PFSK-1 (cell line): ENCODE measurements at regions not wholly inside any gene's neighbourhood (a gene's known extent, or its start where the extent isn't known, plus 50 kb on each side); places are given as distances from the start of the nearest gene placed in this dataset.

Source experiments
- FOXP2 ChIP-seq: optimal IDR thresholded peaks from 2 replicates; pipeline ENCODE3; 2011; ENCODE audit warnings: borderline replicate concordance, control low read depth, inconsistent platforms; ENCODE audit not compliant: insufficient read depth; ENCODE audit errors: extremely low read length, extremely low read depth
- POLR2AphosphoS5 ChIP-seq: IDR thresholded peaks from 2 replicates; pipeline ENCODE4 v1.6.1; 2012; ENCODE audit warnings: low read depth, mild to moderate bottlenecking, control low read depth, low read length, moderate library complexity
- REST ChIP-seq, 2 experiments: IDR thresholded peaks; 2 replicates each; pipeline versions ENCODE4 v1.6.1 to v1.8.0; 2011 to 2012; ENCODE audit warnings: low read depth in 2 of 2, low read length in 2 of 2, control low read depth in 1 of 2, inconsistent platforms in 1 of 2, mild to moderate bottlenecking in 1 of 2, moderate library complexity in 1 of 2; ENCODE audit not compliant: insufficient read depth in 1 of 2
- SIN3A ChIP-seq: IDR thresholded peaks from 2 replicates; pipeline ENCODE4 v1.6.1; 2012; ENCODE audit warnings: mild to moderate bottlenecking, low read length, moderate library complexity, borderline replicate concordance; ENCODE audit not compliant: insufficient read depth
- TAF1 ChIP-seq: IDR thresholded peaks from 2 replicates; pipeline ENCODE4 v1.6.1; 2012; ENCODE audit warnings: low read length, control low read depth, borderline replicate concordance; ENCODE audit not compliant: insufficient read depth

GRCh38 chr15:29534378-29534777, 264.8 kb upstream of the NSMCE3 start:
- TF ChIP-seq SIN3A (no peak), TAF1 (no peak), REST (IDR thresholded peaks at IDR 0.05; ENCODE audit: insufficient read depth in 1 of 2, low read depth in 2 of 2, low read length in 2 of 2) (no peak), POLR2AphosphoS5 (no peak), FOXP2 (no peak)

DNA sequence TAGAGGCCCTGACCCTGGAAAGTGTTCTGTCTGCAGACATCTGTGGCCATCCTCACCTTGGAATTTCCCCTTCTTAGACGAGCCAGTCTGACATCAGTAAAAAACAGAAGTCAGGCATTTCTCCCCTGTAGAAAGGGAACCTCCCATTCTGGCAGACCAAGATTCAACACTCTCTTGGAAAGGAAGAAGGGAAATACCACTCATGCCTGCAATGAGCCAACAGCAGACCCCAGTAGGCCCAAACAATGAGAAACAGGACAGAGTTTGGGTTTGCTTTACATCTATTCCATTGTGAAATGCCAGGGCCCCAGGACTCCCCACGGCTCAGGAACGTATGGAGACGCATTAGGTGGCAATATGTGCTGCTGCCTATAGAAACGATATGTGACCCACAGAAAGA, 264.0 kb upstream of the NSMCE3 start:
- TF ChIP-seq POLR2AphosphoS5 (no peak), SIN3A (no peak), TAF1 (no peak), FOXP2 (no peak), REST (IDR thresholded peaks at IDR 0.05; ENCODE audit: insufficient read depth in 1 of 2, low read depth in 2 of 2, low read length in 2 of 2) (no peak)

GRCh38 chr15:29532296-29532695, 262.7 kb upstream of the NSMCE3 start:
- TF ChIP-seq SIN3A (no peak), FOXP2 (no peak), TAF1 (no peak), REST (IDR thresholded peaks at IDR 0.05; ENCODE audit: insufficient read depth in 1 of 2, low read depth in 2 of 2, low read length in 2 of 2) (no peak), POLR2AphosphoS5 (no peak)

DNA sequence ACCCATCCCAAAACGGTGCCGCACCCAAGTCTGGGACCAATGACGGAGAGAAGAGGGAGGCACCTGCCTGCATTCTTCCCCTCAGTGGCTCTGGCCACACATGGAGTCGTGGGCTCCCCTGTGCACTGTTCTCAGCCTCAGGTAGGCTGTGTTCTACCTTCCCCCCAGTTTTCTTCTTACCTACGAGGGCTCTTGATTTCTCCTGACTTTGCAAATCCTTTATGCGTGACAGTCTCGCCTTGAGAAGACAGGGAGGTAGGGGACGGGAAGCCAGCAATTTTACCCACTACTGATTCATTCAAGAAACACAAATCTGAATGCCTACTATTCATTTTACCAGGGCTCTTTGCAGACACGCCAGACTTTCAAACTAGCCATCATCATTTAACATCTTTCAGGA, 261.3 kb upstream of the NSMCE3 start:
- TF ChIP-seq FOXP2: no peak
- TF ChIP-seq SIN3A: no peak
- TF ChIP-seq TAF1: no peak
- TF ChIP-seq POLR2AphosphoS5: no peak
- TF ChIP-seq REST (IDR thresholded peaks at IDR 0.05; ENCODE audit: insufficient read depth in 1 of 2, low read depth in 2 of 2, low read length in 2 of 2): no peak

GRCh38 chr15:29529043-29529442, 259.4 kb upstream of the NSMCE3 start:
- TF ChIP-seq REST (IDR thresholded peaks at IDR 0.05; ENCODE audit: insufficient read depth in 1 of 2, low read depth in 2 of 2, low read length in 2 of 2) (no peak), FOXP2 (no peak), POLR2AphosphoS5 (no peak), SIN3A (no peak), TAF1 (no peak)
